ENCODE measurements at regions not wholly inside any gene's neighbourhood (a gene's known extent, or its start where the extent isn't known, plus 50 kb on each side); places are given as distances from the start of the nearest gene placed in this dataset.
A peak's percentile ranks its signal among the peaks of the same experiment; 100 is the strongest.

GRCh38 chr10:50993771-50994251 is 80.5 kb upstream of the PRKG1 start:
- Histone ChIP-seq H2BK20ac (ENCODE audit: low read length) (no peak overlapping the region), H3K56ac (replicated peaks; ENCODE audit: insufficient read length, low read depth, low read length) (no peak overlapping the region), H2AK5ac (ENCODE audit: low read depth, low read length) (no peak overlapping the region), H3K14ac (ENCODE audit: insufficient read length) (no peak overlapping the region), H4K5ac (ENCODE audit: insufficient read length, low read depth, low read length) (no peak overlapping the region), H3K9ac (replicated peaks in 1 of 4; ENCODE audit: extremely low read depth in 1 of 4, low read depth in 3 of 4, low read length in 3 of 4) (no peak overlapping the region), H3K4me1 (replicated peaks in 1 of 4; ENCODE audit: control insufficient read depth in 3 of 4, insufficient read depth in 4 of 4, low read length in 3 of 4) (peaks cover 0 to 2% (median 1%) of the 10 kb centered on the region in 4 experiments; a peak in 2 of 7 replicates), H2BK120ac (replicated peaks; ENCODE audit: low read depth, low read length) (no peak overlapping the region), H3K4me3 (ENCODE audit: extremely low read depth in 1 of 4, insufficient read depth in 2 of 4, low read depth in 3 of 4, low read length in 4 of 4) (no peak overlapping the region), H2BK15ac (ENCODE audit: low read length) (no peak overlapping the region), H3K27ac (ENCODE audit: low read depth, low read length) (no peak overlapping the region), H2BK5ac (ENCODE audit: low read depth, low read length) (no peak overlapping the region), H2AFZ (ENCODE audit: low read length) (no peak overlapping the region), H3K9me3 (ENCODE audit: insufficient read depth in 2 of 2, low read depth in 1 of 2, low read length in 1 of 2) (no peaks in the 10 kb centered on the region), H3K79me1 (ENCODE audit: low read depth, low read length) (no peaks in the 10 kb centered on the region), H2BK12ac (ENCODE audit: low read depth, low read length) (no peak overlapping the region), H3K23me2 (ENCODE audit: low read depth, low read length) (peaks cover 12% of the 10 kb centered on the region), H3K18ac (ENCODE audit: extremely low read depth, low read length) (no peak overlapping the region), H3K36me3 (ENCODE audit: control insufficient read depth in 2 of 4, insufficient read depth in 4 of 4, low read length in 3 of 4) (no peaks in the 10 kb centered on the region), H4K20me1 (replicated peaks in 1 of 2; ENCODE audit: control insufficient read depth in 1 of 2, insufficient read depth in 2 of 2, low read length in 2 of 2) (peaks cover 0 to 2% of the 10 kb centered on the region in 2 experiments), H4K91ac (replicated peaks; ENCODE audit: insufficient read length, low read length) (no peak overlapping the region), H3K4ac (replicated peaks; ENCODE audit: insufficient read length, low read depth, low read length) (no peak overlapping the region), H3K23ac (ENCODE audit: insufficient read length) (no peak overlapping the region), H3K4me2 (ENCODE audit: insufficient read depth in 1 of 2, low read depth in 2 of 2, low read length in 2 of 2) (peak overlapping the region in 1 of 2 experiments; percentile 99; a peak in 1 of 4 replicates), H4K8ac (ENCODE audit: extremely low read depth, insufficient read depth, low read length) (no peak overlapping the region), H3K79me2 (ENCODE audit: control insufficient read depth in 1 of 2, insufficient read depth in 2 of 2, low read length in 2 of 2) (no peaks in the 10 kb centered on the region), H3K27me3 (replicated peaks in 1 of 4; ENCODE audit: control insufficient read depth in 3 of 4, extremely low read depth in 1 of 4, insufficient read depth in 3 of 4, low read length in 3 of 4) (peaks cover 10 to 39% (median 32%) of the 10 kb centered on the region in 4 experiments)
- DNase-seq (ENCODE audit: low read depth in 1 of 2, low spot score in 2 of 2), result no peak
- no peak for FAIRE-seq
- ChIA-PET POLR2A (ENCODE audit: partially characterized antibody) (no interaction called here), CTCF (ENCODE audit: partially characterized antibody) (interaction anchor here (1.3 to 2.2 kb wide), 2 partner anchors 11 to 395 kb away, joined by 5 to 9 read pairs; no protein-coding TSS in a partner anchor)
- 94% methylated on average over 3 of the region's 3 CpGs; no CpG with 5 or more reads in 1 of the 2 experiments for WGBS, 2 experiments (ENCODE audit: extremely low coverage in 1 of 2, insufficient coverage in 1 of 2, insufficient read length in 1 of 2, insufficient replicate concordance in 2 of 2, low coverage in 1 of 2, low lambda C conversion rate in 2 of 2, missing lambda C conversion rate in 1 of 2)
- no peak for TF ChIP-seq BCL11A (IDR thresholded peaks at IDR 0.05; ENCODE audit: low read depth in 2 of 2, low read length in 2 of 2)
- TF ChIP-seq SIX5 (IDR thresholded peaks at IDR 0.05; ENCODE audit: low read depth, low read length), result no peak
- no peak for TF ChIP-seq RXRA (IDR thresholded peaks at IDR 0.05; ENCODE audit: insufficient read depth, low read depth, low read length)
- no peak for TF ChIP-seq TAF1 (IDR thresholded peaks at IDR 0.05; ENCODE audit: low read depth, low read length)
- no peak for TF ChIP-seq CHD2 (IDR thresholded peaks at IDR 0.05; ENCODE audit: low read length)
- no peak for TF ChIP-seq KDM1A (IDR thresholded peaks at IDR 0.05; ENCODE audit: borderline replicate concordance, low read length)
- no peak for TF ChIP-seq BACH1 (IDR thresholded peaks at IDR 0.05; ENCODE audit: low read length)
- TF ChIP-seq HDAC6 (IDR thresholded peaks at IDR 0.05; ENCODE audit: low read depth, low read length), result no peak
- no peak for TF ChIP-seq SP4 (IDR thresholded peaks at IDR 0.05; ENCODE audit: low read length)
- no peak for TF ChIP-seq POLR2A (IDR thresholded peaks at IDR 0.05; ENCODE audit: control extremely low read depth in 1 of 2, low read depth in 2 of 2, low read length in 2 of 2)
- TF ChIP-seq TAF7 (optimal IDR thresholded peaks at IDR 0.05; ENCODE audit: borderline replicate concordance, low read depth, low read length), result no peak
- no peak for TF ChIP-seq MAFK (IDR thresholded peaks at IDR 0.05; ENCODE audit: low read depth, low read length)
- TF ChIP-seq PHF8 (conservative IDR thresholded peaks at IDR 0.05; ENCODE audit: low read depth, low read length), result no peak
- TF ChIP-seq BRCA1 (IDR thresholded peaks at IDR 0.05; ENCODE audit: low read depth, low read length), result no peak

Measured in H1 (cell line).